ENCODE measurements at regions not wholly inside any gene's neighbourhood (a gene's known extent, or its start where the extent isn't known, plus 50 kb on each side); places are given as distances from the start of the nearest gene placed in this dataset.

GRCh38 chr20:59376109-59376841 lies 75.9 kb downstream of the EDN3 start:
- no peaks in the 10 kb centered on the region for H3K27me3 ChIP-seq (ENCODE audit: control insufficient read depth, insufficient read depth, low read length)

DNA sequence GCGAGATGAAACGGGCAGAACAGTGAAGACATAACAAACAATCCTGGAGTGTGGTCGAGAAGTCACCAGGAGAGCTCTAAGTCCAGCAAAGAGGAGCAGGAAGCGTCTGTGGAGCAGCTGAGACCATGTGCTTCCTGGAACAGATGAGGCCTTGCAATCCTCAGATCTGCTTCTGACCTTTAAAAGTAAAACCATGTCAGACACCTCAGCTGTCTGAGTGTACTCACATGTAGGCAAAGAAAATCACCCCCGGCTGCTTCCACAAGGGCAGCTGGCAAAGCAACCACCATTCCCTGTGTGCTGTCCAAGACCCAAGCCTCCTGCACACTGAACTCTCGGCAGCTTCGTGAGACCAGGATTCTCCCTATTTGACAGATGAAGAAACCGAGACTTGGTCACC lies 76.6 kb downstream of the EDN3 start:
- no peaks in the 10 kb centered on the region for H3K27me3 ChIP-seq (ENCODE audit: control insufficient read depth, insufficient read depth, low read length)
- DNase-seq (ENCODE audit: low read depth) (no peak), FAIRE-seq (peak; percentile 7)
- no peaks in the 10 kb centered on the region for H3K36me3 ChIP-seq (ENCODE audit: control insufficient read depth, insufficient read depth, low read length)
- H3K4me3 ChIP-seq (ENCODE audit: low read depth, low read length), result no peak overlapping the region
- no peak for TF ChIP-seq CTCF (IDR thresholded peaks at IDR 0.05; ENCODE audit: insufficient read depth, low read length, severe bottlenecking)

More at GRCh38 chr20:59376109-59376841, 75.9 kb downstream of the EDN3 start:
- FAIRE-seq (no peak), DNase-seq (ENCODE audit: low read depth) (no peak)
- no peak for TF ChIP-seq CTCF (IDR thresholded peaks at IDR 0.05; ENCODE audit: insufficient read depth, low read length, severe bottlenecking)
- Histone ChIP-seq H3K36me3 (ENCODE audit: control insufficient read depth, insufficient read depth, low read length) (no peaks in the 10 kb centered on the region), H3K4me3 (ENCODE audit: low read depth, low read length) (no peak overlapping the region)

DNA sequence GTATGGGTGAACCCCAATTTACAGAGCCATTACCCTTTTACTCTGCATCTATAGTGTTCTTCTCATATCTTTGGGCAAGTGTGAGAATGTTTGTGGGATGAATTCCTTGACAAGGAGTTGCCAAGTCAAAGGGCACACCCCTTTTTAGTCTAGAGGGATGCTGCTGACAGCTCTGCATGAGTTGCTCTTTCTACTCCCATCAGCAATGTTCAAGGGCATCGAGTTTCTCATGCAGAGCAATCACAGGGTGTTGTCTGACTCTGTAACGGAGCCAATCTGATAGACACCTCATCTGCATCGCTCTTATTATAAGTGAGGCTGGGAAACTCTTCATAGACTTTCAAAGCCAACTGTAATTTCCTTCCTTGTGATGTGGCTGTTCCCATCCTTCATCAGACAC lies 77.4 kb downstream of the EDN3 start:
- Histone ChIP-seq H3K4me3 (ENCODE audit: low read depth, low read length) (no peak overlapping the region), H3K36me3 (ENCODE audit: control insufficient read depth, insufficient read depth, low read length) (no peaks in the 10 kb centered on the region), H3K27me3 (ENCODE audit: control insufficient read depth, insufficient read depth, low read length) (no peaks in the 10 kb centered on the region)
- FAIRE-seq (no peak), DNase-seq (ENCODE audit: low read depth) (no peak)
- no peak for TF ChIP-seq CTCF (IDR thresholded peaks at IDR 0.05; ENCODE audit: insufficient read depth, low read length, severe bottlenecking)

- H3K4me3 ChIP-seq (ENCODE audit: low read depth, low read length), result no peak overlapping the region
- no peaks in the 10 kb centered on the region for H3K36me3 ChIP-seq (ENCODE audit: control insufficient read depth, insufficient read depth, low read length)
- FAIRE-seq (no peak), DNase-seq (ENCODE audit: low read depth) (no peak)
- TF ChIP-seq CTCF (IDR thresholded peaks at IDR 0.05; ENCODE audit: insufficient read depth, low read length, severe bottlenecking), result no peak
- H3K27me3 ChIP-seq (ENCODE audit: control insufficient read depth, insufficient read depth, low read length), result no peaks in the 10 kb centered on the region
Observed at GRCh38 chr20:59378396-59378795, 78.0 kb downstream of the EDN3 start.

GRCh38 chr20:59378966-59379365 lies 78.6 kb downstream of the EDN3 start:
- no peak for TF ChIP-seq CTCF (IDR thresholded peaks at IDR 0.05; ENCODE audit: insufficient read depth, low read length, severe bottlenecking)
- Histone ChIP-seq H3K4me3 (ENCODE audit: low read depth, low read length) (no peak overlapping the region), H3K27me3 (ENCODE audit: control insufficient read depth, insufficient read depth, low read length) (no peaks in the 10 kb centered on the region), H3K36me3 (ENCODE audit: control insufficient read depth, insufficient read depth, low read length) (no peaks in the 10 kb centered on the region)
- FAIRE-seq, result no peak
- no peak for DNase-seq (ENCODE audit: low read depth)

DNA sequence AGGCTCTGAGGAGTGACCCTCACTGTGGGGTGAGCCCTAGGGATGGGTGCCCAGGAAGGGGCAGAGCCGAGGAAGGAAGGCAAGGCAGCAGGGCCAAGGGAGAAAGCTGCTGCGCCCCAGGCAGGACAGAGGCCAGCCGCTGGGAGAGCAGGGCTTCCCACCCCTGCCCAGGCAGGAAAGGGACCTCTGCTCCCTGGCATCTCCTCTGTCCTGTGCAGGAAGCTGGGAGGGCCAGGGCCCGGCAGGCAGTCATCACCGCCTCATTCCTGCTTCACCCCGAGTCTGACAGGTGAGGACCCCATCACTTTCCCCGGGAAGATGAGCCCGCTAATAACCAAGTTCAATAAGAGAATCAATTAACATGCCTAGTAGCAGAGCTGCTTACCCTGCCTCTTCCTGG lies 81.3 kb downstream of the EDN3 start:
- Histone ChIP-seq H3K27me3 (ENCODE audit: control insufficient read depth, insufficient read depth, low read length) (no peaks in the 10 kb centered on the region), H3K36me3 (ENCODE audit: control insufficient read depth, insufficient read depth, low read length) (no peaks in the 10 kb centered on the region), H3K4me3 (ENCODE audit: low read depth, low read length) (no peak overlapping the region)
- DNase-seq (ENCODE audit: low read depth), result no peak
- TF ChIP-seq CTCF (IDR thresholded peaks at IDR 0.05; ENCODE audit: insufficient read depth, low read length, severe bottlenecking), result no peak
- no peak for FAIRE-seq
